ENCODE measurements at regions not wholly inside any gene's neighbourhood (a gene's known extent, or its start where the extent isn't known, plus 50 kb on each side); places are given as distances from the start of the nearest gene placed in this dataset.
"Not testable (repeated sequence)": the region's sequence is repeated elsewhere in the genome, so short reads cannot be mapped to it uniquely, and the experiment has no call there.

GRCh38 chr16:21349336-21349735, 71.2 kb upstream of the CRYM start:
- H3K4me3 ChIP-seq (ENCODE audit: low read depth, low read length); DNase-seq (ENCODE audit: low read depth, low spot score); in situ Hi-C loops (cut with HindIII; ENCODE audit: low sequenced_read_pairs): not testable (repeated sequence)
- peak; percentile 2 for TF ChIP-seq CTCF (IDR thresholded peaks at IDR 0.05; ENCODE audit: low read depth, low read length)

- DNase-seq (ENCODE audit: low read depth, low spot score); in situ Hi-C loops (cut with HindIII; ENCODE audit: low sequenced_read_pairs); H3K4me3 ChIP-seq (ENCODE audit: low read depth, low read length): not testable (repeated sequence)
Measured at GRCh38 chr16:21348815-21349214, 70.7 kb upstream of the CRYM start.

GRCh38 chr16:21347538-21347937, 69.4 kb upstream of the CRYM start:
- DNase-seq (ENCODE audit: low read depth, low spot score); in situ Hi-C loops (cut with HindIII; ENCODE audit: low sequenced_read_pairs); H3K4me3 ChIP-seq (ENCODE audit: low read depth, low read length): not testable (repeated sequence)

- H3K4me3 ChIP-seq (ENCODE audit: low read depth, low read length); in situ Hi-C loops (cut with HindIII; ENCODE audit: low sequenced_read_pairs); DNase-seq (ENCODE audit: low read depth, low spot score): not testable (repeated sequence)
Measured at GRCh38 chr16:21346756-21347491, 68.8 kb upstream of the CRYM start.

GRCh38 chr16:21344361-21344912, 66.3 kb upstream of the CRYM start:
- in situ Hi-C loops (cut with HindIII; ENCODE audit: low sequenced_read_pairs); H3K4me3 ChIP-seq (ENCODE audit: low read depth, low read length); DNase-seq (ENCODE audit: low read depth, low spot score): not testable (repeated sequence)

- no peak overlapping the region for H3K4me3 ChIP-seq (ENCODE audit: low read depth, low read length)
- DNase-seq (ENCODE audit: low read depth, low spot score): no peak
- TF ChIP-seq CTCF (IDR thresholded peaks at IDR 0.05; ENCODE audit: low read depth, low read length): no peak
- in situ Hi-C loops (cut with HindIII; ENCODE audit: low sequenced_read_pairs): no loop called here
Measured at GRCh38 chr16:21341101-21341500, 63.0 kb upstream of the CRYM start.

GRCh38 chr16:21339941-21340340, 61.9 kb upstream of the CRYM start:
- DNase-seq (ENCODE audit: low read depth, low spot score): no peak
- no peak for TF ChIP-seq CTCF (IDR thresholded peaks at IDR 0.05; ENCODE audit: low read depth, low read length)
- no peak overlapping the region for H3K4me3 ChIP-seq (ENCODE audit: low read depth, low read length)
- in situ Hi-C loops (cut with HindIII; ENCODE audit: low sequenced_read_pairs): no loop called here

GRCh38 chr16:21339269-21339641, 61.2 kb upstream of the CRYM start:
- DNase-seq (ENCODE audit: low read depth, low spot score): no peak
- TF ChIP-seq CTCF (IDR thresholded peaks at IDR 0.05; ENCODE audit: low read depth, low read length): no peak
- in situ Hi-C loops (cut with HindIII; ENCODE audit: low sequenced_read_pairs): no loop called here
- no peak overlapping the region for H3K4me3 ChIP-seq (ENCODE audit: low read depth, low read length)

All from astrocyte of the spinal cord (primary cell).